Iris pigment epithelial cell (primary cell): ENCODE measurements at regions not wholly inside any gene's neighbourhood (a gene's known extent, or its start where the extent isn't known, plus 50 kb on each side); places are given as distances from the start of the nearest gene placed in this dataset.
"Not testable (repeated sequence)": the region's sequence is repeated elsewhere in the genome, so short reads cannot be mapped to it uniquely, and the experiment has no call there.

ENCODE experiments used
- DNase-seq: peaks from one replicate; pipeline ENCODE4 v3.0.0-alpha.2; 2011; ENCODE audit warnings: low read depth

- no peak for DNase-seq
Observed at GRCh38 chr21:33993286-33994231, 78.0 kb upstream of the ATP5PO start.

DNA sequence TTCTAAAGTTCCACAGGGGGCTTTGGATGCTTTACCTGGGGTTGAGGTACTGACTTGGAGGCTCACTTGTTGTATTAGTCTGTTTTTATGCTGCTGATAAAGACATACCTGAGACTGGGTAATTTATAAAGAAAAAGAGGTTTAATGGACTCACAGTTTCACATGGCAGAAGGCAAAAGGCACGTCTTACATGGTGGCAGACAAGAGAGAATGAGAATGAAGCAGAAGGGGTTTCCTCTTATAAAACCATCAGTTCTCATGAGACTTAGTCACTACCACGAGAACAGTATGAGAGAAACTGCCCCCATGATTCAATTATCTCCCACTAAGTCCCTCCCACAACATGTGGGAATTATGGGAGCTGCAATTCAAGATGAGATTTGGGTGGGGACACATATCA lies 76.8 kb upstream of the ATP5PO start:
- not testable (repeated sequence) for DNase-seq

GRCh38 chr21:33991133-33991532 lies 75.5 kb upstream of the ATP5PO start:
- DNase-seq, result no peak

DNA sequence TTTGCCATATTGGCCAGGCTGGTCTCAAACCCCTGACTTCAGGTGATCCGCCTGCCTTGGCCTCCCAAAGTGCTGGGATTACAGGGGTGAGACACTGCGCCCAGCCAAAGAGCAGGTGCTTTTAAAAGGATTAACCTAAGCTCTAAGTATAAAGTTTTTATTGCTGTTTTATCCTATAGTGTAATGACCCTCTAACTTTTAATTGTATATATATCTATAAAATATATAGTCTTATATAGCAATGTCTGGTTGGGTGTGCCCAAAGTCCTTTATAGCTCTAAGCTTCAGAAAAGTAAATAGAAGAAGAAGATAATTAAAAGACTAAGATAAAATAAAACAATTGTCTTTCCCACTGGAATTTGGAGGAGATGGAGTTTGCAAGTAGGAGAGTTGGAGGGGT lies 73.8 kb upstream of the ATP5PO start:
- DNase-seq, result no peak

- DNase-seq, result no peak
Observed at GRCh38 chr21:33988237-33989017, 72.8 kb upstream of the ATP5PO start.

DNA sequence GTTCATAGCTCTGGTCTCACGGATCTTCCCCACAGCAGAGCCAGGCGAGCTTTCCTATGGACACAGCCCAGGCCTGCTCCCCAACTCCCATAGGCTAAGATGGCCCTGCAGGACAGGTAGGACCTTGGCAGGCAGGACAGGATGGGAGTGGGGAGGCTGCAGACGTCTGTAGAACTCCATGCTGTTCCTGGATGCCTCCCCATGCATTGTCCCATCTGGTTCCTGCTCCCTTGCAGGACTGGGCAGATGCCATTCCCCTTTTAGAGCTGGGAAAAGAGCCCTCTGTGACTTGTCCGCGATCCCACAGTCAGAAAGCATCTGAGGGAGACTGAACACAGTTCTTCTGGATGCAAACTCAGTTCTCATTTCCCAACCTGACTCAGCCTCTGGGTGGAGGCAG lies 71.9 kb upstream of the ATP5PO start:
- DNase-seq, result no peak

DNA sequence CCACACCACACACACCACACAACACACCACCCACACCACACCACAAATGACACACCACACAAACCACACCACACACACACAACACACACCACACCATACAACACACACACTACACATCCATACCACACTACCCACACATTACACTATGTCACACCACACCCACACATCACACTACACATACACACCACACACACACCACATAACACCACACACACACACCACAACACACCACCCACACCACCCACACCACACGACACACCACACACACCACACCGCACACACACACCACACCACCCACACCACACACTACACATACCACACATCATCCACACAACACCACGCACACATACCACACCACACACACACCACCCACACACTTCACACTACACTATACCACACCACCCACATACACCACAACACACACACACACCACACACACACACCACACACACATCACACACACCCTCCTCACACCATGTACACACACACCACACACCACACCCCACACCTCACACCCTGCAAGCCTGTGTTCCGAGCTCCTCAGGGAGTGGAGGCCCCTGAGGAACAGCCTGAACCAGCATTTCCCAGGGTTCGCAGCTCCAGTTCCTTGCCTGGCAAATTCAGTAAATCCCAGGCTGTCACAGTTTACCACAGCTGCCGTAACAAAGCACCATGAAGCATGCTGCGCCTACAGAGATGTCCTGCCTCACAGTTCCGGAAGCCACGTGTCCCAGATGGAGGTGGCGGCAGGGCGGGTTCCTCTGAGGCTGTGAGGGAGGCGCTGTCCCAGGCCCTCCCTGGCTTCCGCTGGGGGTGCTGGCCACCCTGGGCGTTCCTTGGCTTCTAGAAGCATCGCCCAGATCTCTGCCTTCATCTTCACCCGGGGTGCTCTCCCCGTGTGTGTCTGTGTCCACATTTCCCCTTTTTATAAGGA lies 69.8 kb upstream of the ATP5PO start:
- no peak for DNase-seq

- DNase-seq, result no peak
Observed at GRCh38 chr21:33984021-33984481, 68.4 kb upstream of the ATP5PO start.

DNA sequence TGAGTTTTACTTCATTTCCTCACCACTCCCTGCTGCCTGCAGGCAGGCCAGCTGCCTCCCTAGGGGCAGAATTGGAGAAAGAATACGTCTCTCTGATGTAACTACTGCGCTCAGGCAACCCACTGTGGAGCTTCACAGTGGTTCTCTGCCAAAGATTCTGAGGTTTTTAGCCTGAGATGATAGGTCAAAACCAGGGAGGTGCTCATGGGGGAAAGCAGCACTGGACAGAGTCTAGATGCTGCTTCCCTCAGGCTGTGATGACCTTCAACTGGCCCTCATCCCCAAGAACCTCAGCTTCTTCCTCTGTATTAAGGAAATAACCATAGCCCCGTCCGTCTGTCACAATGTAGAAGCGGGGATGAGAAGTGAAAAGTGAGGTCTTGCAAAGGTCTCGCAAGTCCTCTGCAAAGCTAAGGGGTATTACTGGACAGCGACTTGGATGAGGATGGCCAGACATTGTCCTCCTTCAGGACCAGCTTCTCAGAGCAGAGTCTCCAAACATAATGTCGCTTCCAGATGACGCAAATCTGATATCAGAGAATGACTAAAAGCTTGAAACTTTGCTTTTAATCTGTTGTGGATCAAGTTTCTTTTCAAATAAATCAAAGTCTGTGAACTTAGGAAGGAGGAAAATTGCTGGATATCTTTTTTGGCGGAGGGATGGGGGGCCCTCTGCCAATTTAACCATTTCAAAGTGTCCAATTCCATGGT lies 65.9 kb upstream of the ATP5PO start:
- no peak for DNase-seq

DNA sequence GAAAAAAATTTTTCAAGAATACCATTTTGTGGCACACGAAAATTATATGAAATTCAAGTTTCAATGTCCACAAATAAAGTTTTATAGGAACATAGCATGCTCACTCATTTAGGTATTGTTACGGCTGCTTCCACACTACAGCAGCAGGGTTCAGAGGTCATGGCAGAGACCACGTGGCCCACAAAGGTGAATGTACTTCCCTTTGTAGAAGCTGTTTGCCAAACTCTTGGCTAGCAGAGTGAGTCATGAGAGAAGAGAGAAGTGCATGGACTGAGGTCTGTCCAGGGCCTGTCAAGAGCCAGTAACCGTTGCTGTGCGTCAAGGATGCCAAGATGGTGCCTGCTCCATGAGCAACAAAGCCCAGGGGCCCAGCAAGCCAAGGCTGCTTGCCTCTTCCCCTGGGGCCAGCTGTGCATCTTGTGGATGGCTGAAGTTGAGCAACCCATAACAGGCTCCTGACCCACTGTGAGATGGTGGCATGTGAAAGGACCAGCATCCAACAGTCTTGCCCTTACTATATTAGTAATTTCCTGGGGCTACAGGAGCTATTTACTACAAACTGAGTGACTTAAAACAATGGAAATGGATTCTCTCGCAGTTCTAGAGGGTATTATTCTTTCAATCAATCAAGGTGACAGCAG lies 64.8 kb upstream of the ATP5PO start:
- DNase-seq, result no peak

DNA sequence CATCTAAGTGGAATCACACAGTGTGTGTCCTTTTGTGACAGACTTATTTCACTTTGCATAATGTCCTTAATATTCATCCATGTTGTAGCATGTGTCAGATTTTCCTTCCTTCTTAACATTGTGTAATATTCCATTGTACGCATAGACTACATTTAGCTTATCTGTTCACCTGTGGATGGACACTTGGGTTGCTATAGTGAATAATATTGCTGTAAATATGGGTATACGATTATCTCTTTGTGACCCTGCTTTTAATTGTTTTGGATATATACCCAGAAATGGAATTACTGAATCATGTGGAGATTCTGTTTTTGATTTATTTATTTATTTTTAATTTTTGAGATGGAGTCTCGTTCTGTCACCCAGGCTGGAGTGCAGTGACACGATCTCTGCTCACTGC lies 63.0 kb upstream of the ATP5PO start:
- no peak for DNase-seq

DNA sequence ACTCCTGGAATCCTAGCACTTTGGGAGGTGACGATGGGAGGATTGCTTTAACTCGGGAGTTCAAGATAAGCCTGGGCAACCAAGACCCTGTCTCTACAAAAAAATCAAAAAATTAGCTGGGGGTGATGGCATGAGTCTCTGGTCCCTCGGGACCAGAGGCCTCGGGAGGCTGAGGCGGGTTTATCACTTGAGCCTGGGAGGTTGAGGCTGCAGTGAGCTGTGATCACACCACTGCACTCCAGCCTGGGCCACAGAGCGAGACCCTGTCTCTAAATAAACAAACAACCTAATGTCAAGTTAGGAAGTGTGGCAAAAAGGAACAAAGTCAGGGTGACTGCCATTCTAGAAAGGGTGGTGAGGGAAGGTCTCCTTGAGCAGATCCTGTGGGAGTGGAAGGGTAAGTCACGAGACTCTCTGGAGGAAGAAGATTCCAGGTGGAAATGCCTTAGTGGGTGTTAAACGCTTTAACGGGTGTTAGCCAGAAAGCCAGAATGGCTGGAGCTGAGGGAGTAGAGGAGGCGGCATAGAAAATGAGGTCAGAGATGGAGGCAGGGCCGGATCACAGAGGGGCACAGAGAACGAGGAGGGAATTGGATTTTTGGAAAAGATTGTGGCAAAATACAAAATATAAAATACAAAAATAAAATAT lies 62.2 kb upstream of the ATP5PO start:
- no peak for DNase-seq

DNA sequence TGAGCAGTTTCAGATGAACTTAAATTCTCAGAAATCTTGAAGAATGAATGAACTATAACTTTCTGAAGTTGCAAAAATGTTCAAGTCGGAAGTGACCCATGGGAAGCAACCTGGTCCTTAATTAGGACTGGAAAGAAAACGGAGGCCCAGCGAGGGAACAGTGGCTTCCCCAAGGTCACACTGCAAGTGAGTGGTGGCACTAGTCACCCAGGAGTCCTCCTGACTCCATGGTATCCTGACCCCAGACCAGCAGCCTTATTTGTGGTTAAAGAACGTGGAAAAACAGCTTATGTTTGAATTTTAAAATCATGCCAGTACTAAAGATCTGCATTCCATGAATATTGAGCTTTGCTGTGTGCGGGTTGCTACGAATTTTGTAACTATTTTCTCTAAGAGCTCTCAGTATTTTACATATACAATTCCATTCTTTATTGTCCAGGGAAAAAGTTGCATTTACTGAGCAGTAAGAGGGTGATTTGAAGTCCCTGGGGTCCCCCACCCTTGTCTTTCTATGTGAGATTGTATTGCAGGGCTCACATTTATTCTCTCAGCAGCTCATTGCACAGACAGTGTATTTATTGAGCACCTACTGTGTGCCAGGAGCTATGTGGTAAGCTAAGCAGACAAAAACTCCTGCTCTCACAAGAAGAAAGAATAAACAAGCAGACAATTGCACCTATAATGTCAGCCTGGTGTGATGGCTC lies 61.6 kb upstream of the ATP5PO start:
- DNase-seq, result peak; percentile 23

DNA sequence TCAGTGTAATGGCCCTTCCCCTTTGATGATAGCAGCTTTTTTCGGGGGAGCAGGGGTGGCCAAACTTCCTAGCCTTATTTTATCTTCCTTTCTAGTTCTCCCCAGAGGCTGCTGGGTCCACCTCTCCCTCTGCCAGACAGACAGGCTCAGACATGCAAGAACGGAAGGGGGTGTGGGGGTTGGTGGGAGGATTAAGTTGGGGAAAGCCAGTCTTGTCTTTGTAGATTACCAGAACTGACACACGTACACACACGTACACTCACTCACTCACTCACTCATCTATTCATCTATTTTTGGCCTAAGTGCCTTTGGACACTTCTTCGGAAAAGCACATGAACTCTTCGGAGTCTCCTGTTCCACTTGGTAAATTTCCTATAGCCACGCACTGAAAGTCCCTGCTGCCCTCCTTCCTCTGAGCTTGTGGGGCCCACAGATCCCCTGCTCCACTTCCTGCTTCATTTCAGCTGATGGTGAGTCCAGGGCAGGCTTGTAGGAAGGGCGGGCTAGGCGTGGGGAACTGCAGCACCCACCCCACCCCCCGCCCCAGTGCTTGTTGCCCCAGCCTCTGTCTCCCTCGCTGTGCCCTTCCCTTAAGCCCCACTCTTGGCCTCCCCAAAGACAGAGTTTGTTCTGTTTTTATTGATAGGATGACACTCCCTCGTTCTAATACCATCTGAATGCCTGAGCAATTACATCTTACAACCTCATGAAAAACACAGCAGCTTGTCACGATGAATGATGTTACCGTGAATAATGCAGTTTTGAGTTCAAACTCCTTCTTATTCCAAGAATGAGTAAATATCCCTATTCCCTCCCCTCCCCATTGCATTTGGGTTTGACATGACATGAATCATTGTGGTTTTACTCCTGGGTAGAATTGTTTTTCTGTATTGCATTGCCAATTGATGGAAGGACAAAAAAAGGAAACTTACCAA lies 60.7 kb upstream of the ATP5PO start:
- peak; percentile 98 for DNase-seq

DNA sequence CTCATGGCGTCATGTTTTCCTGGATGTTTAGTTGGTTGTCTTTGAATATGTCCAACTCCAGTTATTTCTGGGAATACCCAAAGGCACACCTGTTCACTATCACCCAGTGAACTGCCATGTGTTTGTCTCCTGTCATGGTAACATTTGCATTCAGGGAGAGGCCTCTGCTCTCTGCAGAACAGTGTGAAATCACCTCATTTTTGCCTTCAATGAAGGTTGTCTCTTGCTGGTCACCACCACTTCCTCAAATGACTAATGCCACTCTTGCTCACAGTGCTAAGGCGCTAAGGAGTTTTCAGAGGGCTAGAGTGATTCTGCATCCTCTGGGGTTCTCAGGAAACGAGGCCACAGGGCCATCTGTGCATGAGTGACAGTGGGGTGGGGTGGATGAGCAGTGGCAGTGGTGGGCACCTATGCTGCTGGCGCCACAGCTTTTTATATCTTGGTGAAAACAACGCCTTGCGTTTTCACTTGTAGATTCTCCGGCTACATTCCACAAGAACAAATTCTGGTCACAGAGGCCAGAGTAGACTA lies 60.0 kb upstream of the ATP5PO start:
- DNase-seq, result peak; percentile 44

- no peak for DNase-seq
Observed at GRCh38 chr21:33974513-33975468, 59.2 kb upstream of the ATP5PO start.

DNA sequence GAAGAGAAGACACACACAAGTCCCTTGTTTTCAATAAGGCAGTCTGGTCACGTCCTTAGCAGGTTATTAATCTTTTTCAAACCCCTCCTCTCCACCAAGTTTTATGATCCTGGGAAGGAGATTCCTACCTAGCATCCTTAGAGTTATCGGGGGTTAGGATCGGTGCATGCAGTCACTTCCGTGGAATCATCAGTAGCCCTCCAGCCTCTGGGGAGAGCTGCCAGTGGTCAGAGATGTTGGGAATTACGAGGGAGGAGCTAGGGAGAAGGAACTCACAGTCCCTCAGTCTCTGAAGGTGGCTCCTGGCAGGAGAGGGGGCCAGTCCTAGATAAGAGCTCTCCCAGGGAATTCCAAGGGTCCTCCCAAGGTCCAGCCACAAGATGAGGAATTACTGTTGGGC lies 57.7 kb upstream of the ATP5PO start:
- no peak for DNase-seq
